HG02970 (cell line): ENCODE measurements at regions not wholly inside any gene's neighbourhood (a gene's known extent, or its start where the extent isn't known, plus 50 kb on each side); places are given as distances from the start of the nearest gene placed in this dataset.

Experiments
- ATAC-seq: cut with Tn5 transposase; IDR thresholded peaks from one replicate; pipeline ENCODE4 v1.9.1; 2021; ENCODE audit warnings: mild to moderate bottlenecking, moderate library complexity, moderate number of reproducible peaks; ENCODE audit not compliant: unreplicated experiment, low FRiP score

DNA sequence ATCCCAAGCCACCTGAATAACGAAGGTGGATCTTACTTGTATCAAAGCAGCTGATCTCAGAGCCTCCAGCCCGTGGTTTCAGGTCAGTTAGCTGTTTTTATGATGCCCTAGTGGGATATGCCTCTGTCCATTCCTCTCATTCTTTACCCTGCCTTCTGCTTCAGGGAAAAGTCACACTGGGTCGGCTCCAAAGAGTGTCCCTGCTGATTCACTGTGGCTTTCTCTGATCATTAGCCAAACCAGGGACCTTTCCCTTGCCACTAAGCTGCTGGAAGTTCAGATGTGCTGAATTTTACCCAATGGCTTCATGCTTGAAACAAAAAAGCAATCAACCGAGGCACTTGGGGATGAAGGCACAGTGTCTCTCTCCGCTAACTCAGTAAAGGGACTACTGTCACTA, 170.2 kb upstream of the SALL1 start:
- ATAC-seq, result no peak

- no peak for ATAC-seq
Observed at GRCh38 chr16:51317575-51317974, 166.5 kb upstream of the SALL1 start.

GRCh38 chr16:51313198-51313597, 162.1 kb upstream of the SALL1 start:
- ATAC-seq, result no peak

GRCh38 chr16:51312363-51313150, 161.5 kb upstream of the SALL1 start:
- no peak for ATAC-seq

DNA sequence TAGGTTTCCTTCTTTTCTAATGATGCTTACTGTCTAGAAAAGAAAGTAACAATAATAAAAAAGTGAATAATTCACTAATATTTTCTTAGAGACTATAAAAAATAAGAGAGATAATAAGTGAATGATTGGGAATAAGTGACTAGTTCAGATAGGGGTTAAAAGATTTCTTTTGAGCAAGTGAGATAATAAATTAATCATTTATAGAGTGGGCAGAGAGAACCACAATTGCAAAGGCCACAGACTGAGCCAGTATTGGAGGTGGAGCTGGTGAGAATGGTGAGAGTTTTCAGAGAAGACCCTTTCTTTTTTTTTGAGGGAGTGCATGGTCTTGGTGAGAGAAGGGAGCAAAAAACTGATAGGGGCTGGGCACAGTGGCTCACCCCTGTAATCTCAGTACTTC, 159.1 kb upstream of the SALL1 start:
- no peak for ATAC-seq

- ATAC-seq, result no peak
Observed at GRCh38 chr16:51306886-51307595, 156.0 kb upstream of the SALL1 start.

GRCh38 chr16:51306116-51306515, 155.0 kb upstream of the SALL1 start:
- ATAC-seq, result no peak

DNA sequence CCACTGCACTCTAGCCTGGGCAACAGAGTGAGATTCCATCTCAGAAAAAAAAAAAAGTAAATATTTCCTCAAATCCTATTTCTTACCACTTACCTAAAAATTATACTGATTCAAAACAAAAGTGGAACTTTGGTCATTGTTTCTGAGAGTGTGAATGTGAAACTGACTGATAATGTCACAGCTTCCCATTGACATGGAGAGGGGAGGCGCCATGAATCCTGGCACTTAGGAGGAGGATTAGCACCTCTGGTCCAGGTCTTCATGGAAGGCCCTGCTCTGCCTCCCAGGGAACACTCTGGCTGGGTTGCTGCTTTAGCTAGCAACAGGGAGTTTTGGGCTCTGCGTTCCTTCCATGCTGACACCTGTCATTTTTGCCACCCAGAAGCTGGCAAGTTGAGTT, 154.3 kb upstream of the SALL1 start:
- no peak for ATAC-seq

GRCh38 chr16:51302042-51302441, 151.0 kb upstream of the SALL1 start:
- ATAC-seq, result no peak

GRCh38 chr16:51298800-51299199, 147.7 kb upstream of the SALL1 start:
- ATAC-seq, result no peak

GRCh38 chr16:51290442-51291285, 139.6 kb upstream of the SALL1 start:
- ATAC-seq, result no peak

DNA sequence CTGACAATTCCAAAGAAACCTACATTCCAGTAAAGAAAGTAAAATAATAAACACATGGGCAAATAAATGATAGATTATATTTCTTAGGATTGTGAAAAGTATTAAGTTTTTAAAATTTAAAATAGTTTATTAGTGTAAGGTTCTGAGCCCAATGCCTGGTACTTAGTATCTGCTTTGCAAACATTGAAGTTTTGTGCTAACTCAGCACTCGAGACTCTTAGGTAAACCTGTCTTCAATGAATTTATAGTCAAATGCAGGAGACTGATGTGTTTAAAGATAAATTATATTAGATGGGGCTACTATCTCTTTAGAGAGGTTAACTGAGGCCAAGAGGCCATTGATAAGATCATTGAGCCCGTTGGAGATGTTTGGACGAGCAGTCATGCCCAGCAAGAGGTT, 138.3 kb upstream of the SALL1 start:
- ATAC-seq, result no peak

DNA sequence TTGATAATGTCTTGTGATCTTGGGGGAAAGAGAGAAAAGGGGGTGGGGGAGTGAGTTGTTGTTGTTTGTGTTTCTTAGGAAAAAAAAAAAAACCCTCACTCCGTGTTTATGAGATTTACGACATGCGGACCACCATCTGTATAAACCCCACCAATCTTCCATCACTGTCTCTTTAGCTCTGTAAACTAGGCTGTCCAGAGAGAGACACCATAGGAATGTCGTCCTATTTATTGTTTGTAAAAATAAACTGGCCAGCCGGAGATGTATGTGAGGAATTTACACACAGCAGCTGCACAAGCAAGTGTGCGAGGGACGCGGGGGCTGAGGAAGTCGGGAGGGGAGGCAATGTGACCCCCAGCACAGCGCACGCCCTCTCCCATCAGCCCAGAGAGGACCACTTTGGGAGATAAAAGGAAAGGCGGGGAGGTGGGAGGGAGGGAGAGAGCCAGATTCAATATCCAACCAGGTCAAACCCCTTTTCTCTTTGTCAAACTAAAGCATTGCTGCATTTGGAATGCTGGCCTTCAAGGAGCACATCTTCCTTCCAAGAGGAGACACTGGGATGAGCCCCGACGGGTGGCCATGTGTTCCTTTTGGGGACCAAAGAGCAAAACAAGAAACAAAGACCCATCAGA, 136.2 kb upstream of the SALL1 start:
- no peak for ATAC-seq

- no peak for ATAC-seq
Observed at GRCh38 chr16:51286272-51286671, 135.2 kb upstream of the SALL1 start.

GRCh38 chr16:51276336-51276735, 125.3 kb upstream of the SALL1 start:
- no peak for ATAC-seq

DNA sequence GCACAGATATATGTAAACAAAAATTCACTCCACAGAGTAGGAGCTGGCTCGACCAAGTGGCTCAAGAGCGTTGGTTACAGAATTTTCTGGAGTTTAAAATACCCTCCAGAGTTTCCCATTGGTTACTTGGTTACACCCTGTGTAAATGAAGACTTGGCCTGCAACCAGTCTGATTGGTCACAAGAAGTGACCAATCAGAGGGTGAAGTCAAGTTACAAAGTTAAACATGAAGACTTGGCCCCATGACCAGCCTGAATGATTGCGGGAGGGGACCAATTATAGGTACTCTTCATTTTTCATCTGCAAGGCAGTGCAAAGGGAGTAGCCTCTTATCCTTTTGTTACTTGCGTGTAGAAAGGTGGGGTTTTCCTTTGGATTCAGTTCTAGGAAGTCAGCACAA, 121.3 kb upstream of the SALL1 start:
- ATAC-seq, result no peak

DNA sequence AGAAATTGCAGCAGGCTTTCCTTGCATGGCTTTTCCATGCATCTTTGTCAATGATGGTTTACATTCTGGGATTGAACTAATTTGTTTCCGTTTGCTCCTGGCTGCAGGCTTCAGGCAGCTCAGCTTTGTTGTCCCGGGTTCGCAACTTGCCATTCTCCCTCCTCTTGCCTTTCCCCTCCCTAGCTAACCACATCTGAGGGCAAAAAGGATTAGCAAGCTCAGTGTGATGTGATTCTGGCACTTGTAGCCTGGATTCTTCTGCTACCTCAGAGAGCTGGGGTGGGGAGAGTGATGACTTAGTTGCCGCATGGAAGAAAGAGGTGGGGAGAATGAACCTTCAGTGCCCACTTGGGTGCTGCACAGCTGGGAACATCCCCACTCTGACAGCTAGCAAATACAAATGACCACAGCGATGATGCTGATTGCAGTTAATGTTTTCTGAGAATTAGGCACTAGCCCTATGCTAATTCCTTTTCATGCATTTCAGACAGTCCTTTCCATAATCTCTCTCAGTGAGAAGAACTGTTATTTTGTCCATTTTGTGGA, 120.2 kb upstream of the SALL1 start:
- no peak for ATAC-seq

DNA sequence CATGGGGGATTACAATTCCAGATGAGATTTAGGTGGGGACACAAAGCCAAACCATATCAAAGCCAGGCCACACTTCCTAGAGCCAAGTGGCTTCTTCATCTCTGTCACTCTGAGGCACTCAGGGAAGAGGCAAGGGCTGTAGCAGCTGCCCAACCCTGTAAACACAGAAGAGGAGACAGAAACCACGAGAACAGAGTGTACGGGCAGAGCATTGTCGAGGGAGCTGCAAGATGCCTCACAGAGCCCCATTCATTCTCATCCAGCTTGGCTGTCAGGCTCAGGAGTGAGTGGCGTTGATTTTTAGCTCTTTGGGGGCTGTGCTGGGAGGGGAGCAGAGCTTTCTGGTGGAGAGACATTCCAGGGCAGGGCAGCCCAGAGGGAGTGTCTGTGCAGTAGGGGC, 117.2 kb upstream of the SALL1 start:
- ATAC-seq, result no peak

DNA sequence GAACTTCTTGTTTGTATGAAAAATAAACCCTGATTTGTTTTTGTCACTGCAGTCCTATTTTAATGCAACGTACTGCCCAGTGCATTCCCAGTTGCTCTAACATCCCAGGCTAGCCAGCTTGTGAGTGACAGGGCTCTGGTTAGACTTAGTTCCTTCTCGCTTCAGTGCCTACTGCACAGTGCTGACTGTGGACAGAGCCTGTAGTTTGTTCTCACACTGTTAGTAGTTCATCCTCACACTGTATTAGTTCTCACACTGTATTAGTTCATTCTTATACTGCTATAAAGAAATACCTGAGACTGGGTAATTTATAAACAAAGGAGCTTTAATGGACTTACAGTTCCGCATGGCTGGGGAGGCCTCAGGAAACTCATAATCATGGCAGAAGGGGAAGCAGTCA, 116.6 kb upstream of the SALL1 start:
- no peak for ATAC-seq

- no peak for ATAC-seq
Observed at GRCh38 chr16:51262428-51262827, 111.4 kb upstream of the SALL1 start.
